Pancreas (tissue), 10 donors: ENCODE measurements at regions not wholly inside any gene's neighbourhood (a gene's known extent, or its start where the extent isn't known, plus 50 kb on each side); places are given as distances from the start of the nearest gene placed in this dataset.
A peak's percentile ranks its signal among the peaks of the same experiment; 100 is the strongest.

Experiments used
- ATAC-seq, 4 donors: fragments of 200-7000 bp; cut with Tn5 transposase; one replicate each; pipeline versions ENCODE4 v1.8.0 to v1.9.1; 2020; ENCODE audit warnings: mild to moderate bottlenecking in 4 of 4, moderate library complexity in 4 of 4
- DNase-seq, 6 donors: peaks; one replicate each; pipeline ENCODE4 v3.0.0-alpha.2; 2020
- FAIRE-seq: peaks from 2 replicates; lab custom pipeline; 2012; peaks lifted over from hg19 to GRCh38; lab: Jason Lieb, UNC
- H3K27ac ChIP-seq, 4 donors: fragments of 200-600 bp; sonication (generic); 1 replicate in 3 of 4; 2 replicates in 1 of 4; pipeline versions ENCODE4 v1.5.0 to v1.8.0; 2020
- H3K27me3 ChIP-seq, 4 donors: fragments of 200-600 bp; one replicate each; pipeline ENCODE4 v1.8.0; 2021
- H3K36me3 ChIP-seq, 3 donors: fragments of 200-600 bp; sonication (generic) in 1 of 3; one replicate each; pipeline versions ENCODE4 v1.5.0 to v1.8.0; 2020 to 2021
- H3K4me1 ChIP-seq, 3 donors: fragments of 200-600 bp; one replicate each; pipeline ENCODE4 v1.8.0; 2021
- H3K4me3 ChIP-seq, 4 donors: fragments of 200-600 bp; sonication (generic) in 2 of 4; one replicate each; pipeline versions ENCODE4 v1.5.0 to v1.8.0; 2020 to 2021
- H3K9me3 ChIP-seq, 4 donors: fragments of 200-600 bp; one replicate each; pipeline ENCODE4 v1.8.0; 2021
- WGBS, 2 donors: extraction: QIAGEN DNeasy Blood & Tissue Kit; methylation state at CpG; one replicate each; pipeline ENCODE4 v1.1.7; 2013; 5-methylcytosine and 5-hydroxymethylcytosine counted together
- intact Hi-C, 3 donors: fragments of 100-400 bp; cut with DNase I; formaldehyde crosslinking; loops; one replicate each; pipeline versions ENCODE4 v1.11.1 to v1.14.2; 2022
- TF ChIP-seq, protein P1 (sequence below), 4 donors: fragments of 200-600 bp; sonication (generic) in 3 of 4; IDR thresholded peaks; one replicate each; pipeline versions ENCODE4 v1.5.0 to v1.8.0; 2021; ENCODE audit warnings: antibody characterized with exemption in 4 of 4
- donor health status: healthy with polysubstance abuse.
- donor health status: DM: no; HTN: no; CAD: no; lungs with moderate emphysema.
- donor health status: DM: no; HTN: no; CAD: no.
- donor health status: control.
- donor health status: control.
- donor health status: Bipolar disorder and iron deficiency.
- donor health status: DM: yes; HTN: yes; CAD: no.
- donor health status: DM: no; HTN: no; CAD: no.
- donor health status: DM: no; HTN: no; CAD: no.
- donor health status: DM: yes; HTN: yes; CAD: no.

DNA sequence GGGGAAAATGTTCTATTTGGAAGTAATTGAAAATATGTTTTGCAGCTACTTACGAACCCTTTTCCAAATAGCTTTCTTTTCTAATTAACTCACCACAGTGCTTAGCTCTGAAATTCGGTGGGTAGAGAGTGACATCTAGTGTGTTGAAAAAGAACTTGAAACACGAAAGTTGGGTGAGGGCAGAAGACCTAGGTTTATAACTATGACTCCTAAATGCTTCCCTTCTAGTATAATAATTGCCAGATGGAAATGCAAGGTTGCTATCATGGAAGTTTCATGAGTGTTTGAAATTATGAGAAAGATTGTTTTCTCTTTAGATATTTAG is 77.3 kb upstream of the NOCT start:
- Histone ChIP-seq H3K4me1 (no peaks in the 10 kb centered on the region), H3K27ac (no peak overlapping the region), H3K36me3 (no peaks in the 10 kb centered on the region), H3K9me3 (no peaks in the 10 kb centered on the region), H3K27me3 (no peaks in the 10 kb centered on the region), H3K4me3 (no peak overlapping the region)
- ATAC-seq, result peak in 3 of 4 donors; percentile 77 to 83 (median 81)
- intact Hi-C loops, result no loop called here
- no peak for DNase-seq
- FAIRE-seq, result peak; percentile 80
- 4 to 5% methylated on average over 3 of the region's 3 CpGs for WGBS, 2 donors
- TF ChIP-seq, protein P1, sequence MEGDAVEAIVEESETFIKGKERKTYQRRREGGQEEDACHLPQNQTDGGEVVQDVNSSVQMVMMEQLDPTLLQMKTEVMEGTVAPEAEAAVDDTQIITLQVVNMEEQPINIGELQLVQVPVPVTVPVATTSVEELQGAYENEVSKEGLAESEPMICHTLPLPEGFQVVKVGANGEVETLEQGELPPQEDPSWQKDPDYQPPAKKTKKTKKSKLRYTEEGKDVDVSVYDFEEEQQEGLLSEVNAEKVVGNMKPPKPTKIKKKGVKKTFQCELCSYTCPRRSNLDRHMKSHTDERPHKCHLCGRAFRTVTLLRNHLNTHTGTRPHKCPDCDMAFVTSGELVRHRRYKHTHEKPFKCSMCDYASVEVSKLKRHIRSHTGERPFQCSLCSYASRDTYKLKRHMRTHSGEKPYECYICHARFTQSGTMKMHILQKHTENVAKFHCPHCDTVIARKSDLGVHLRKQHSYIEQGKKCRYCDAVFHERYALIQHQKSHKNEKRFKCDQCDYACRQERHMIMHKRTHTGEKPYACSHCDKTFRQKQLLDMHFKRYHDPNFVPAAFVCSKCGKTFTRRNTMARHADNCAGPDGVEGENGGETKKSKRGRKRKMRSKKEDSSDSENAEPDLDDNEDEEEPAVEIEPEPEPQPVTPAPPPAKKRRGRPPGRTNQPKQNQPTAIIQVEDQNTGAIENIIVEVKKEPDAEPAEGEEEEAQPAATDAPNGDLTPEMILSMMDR (IDR thresholded peaks at IDR 0.05), result peak in 2 of 4 donors; percentile 20 to 21

GRCh38 chr4:138935135-138935807 is 80.3 kb upstream of the NOCT start:
- Histone ChIP-seq H3K9me3 (no peaks in the 10 kb centered on the region), H3K4me1 (no peaks in the 10 kb centered on the region), H3K27ac (no peak overlapping the region), H3K4me3 (no peak overlapping the region), H3K27me3 (no peaks in the 10 kb centered on the region), H3K36me3 (no peaks in the 10 kb centered on the region)
- intact Hi-C loops, result no loop called here
- TF ChIP-seq, protein P1 (IDR thresholded peaks at IDR 0.05), result no peak
- no peak for ATAC-seq
- FAIRE-seq, result peak; percentile 56
- no peak for DNase-seq
- WGBS, 2 donors, result 50 to 54% methylated on average over 4 of the region's 4 CpGs

DNA sequence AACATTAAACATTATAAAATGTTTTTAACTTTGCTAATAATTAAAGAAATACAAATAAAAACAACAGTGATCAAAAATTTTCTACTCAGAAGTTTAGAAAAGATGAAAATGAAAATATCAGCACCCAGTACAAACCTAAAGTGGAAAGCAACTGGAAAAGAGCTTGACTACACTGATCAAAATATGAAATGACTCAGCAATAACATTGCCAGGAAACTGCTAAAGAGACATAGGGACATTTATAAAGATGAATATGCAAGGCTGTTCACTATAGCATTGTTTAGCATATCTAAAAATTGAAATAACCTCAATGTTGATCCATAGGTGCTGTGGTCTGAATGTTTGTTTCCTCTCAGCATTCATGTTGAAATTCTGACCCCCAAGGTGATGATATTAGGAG is 88.5 kb upstream of the NOCT start:
- H3K27ac ChIP-seq, result no peak overlapping the region
- no peaks in the 10 kb centered on the region for H3K36me3 ChIP-seq
- ATAC-seq, result no peak
- FAIRE-seq, result no peak
- no peak for DNase-seq
- TF ChIP-seq, protein P1 (IDR thresholded peaks at IDR 0.05), result no peak
- no peaks in the 10 kb centered on the region for H3K9me3 ChIP-seq
- H3K4me1 ChIP-seq, result no peaks in the 10 kb centered on the region
- intact Hi-C loops, result no loop called here
- no peaks in the 10 kb centered on the region for H3K27me3 ChIP-seq
- H3K4me3 ChIP-seq, result no peak overlapping the region

DNA sequence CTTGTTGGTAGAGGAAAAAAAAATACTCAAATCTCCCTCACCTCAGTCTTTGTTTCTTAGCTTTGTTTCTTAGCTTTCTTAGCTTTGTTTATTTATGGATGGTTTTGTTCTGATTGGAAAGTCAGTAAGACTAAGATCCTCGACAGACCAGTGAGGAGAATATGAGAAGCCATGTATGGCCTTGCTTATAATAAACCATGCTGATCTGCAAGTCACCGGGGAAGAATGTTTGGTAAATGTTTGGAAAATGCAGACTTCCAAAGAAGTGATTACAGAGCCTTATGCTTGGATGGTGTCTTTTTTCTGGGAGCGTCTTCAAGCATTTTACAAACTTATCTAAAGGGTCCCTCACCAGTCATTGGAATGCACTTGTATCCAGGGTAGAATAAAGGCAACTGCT is 90.1 kb upstream of the NOCT start:
- no peak for ATAC-seq
- H3K27me3 ChIP-seq, result no peaks in the 10 kb centered on the region
- intact Hi-C loops, result no loop called here
- H3K36me3 ChIP-seq, result no peaks in the 10 kb centered on the region
- TF ChIP-seq, protein P1 (IDR thresholded peaks at IDR 0.05), result no peak
- 82 to 84% methylated on average over 3 of the region's 3 CpGs for WGBS, 2 donors
- no peak for DNase-seq
- H3K4me3 ChIP-seq, result no peak overlapping the region
- no peaks in the 10 kb centered on the region for H3K4me1 ChIP-seq
- FAIRE-seq, result no peak
- no peaks in the 10 kb centered on the region for H3K9me3 ChIP-seq
- no peak overlapping the region for H3K27ac ChIP-seq

DNA sequence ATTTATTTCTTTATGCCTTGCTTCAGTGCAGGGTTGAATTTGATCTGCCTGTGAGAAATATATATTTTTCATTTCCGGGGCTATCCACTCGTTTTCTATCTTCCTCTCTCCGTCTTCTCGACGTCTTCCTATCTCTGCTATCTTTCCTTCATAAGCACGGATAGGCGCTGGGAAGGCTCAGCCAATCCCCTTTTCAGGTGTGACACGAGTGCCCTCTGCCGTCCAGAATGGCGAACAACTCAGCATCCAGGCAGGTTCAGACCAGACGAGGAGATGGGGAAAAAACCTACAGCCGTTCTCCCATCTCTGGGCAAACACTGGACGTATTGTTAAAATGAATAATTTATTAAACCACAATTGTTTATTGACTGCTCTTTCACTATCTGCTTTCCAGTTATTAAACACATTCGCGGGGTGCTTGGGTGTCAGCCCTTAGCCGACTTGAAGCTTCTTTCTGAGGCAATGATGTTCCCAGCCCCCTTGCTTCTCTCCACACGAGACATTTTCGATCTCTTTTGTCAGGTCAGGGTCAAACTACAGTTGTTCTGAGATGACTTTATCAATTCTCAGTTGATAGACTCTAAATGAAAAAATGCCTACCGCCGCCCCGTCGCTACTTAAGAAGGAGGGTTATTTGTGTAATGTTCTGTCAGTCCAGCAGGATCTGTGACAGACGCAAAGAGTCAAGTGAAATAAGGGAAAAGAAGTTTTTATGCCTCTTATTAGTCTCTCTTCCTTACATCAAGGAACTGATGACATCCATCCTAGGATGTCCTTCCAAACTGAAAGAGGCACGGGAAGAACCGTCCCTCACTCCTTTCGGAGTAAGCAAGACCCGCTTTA is 96.3 kb upstream of the NOCT start:
- Histone ChIP-seq H3K27ac (no peak overlapping the region), H3K27me3 (peaks cover 0 to 3% (median 0%) of the 10 kb centered on the region in 4 donors), H3K4me3 (no peak overlapping the region), H3K9me3 (no peaks in the 10 kb centered on the region), H3K36me3 (no peaks in the 10 kb centered on the region), H3K4me1 (no peaks in the 10 kb centered on the region)
- intact Hi-C loops, result no loop called here
- 21 to 22% methylated on average over 27 of the region's 27 CpGs for WGBS, 2 donors
- FAIRE-seq (peak; percentile 59), DNase-seq (peak; percentile 22 to 82 (median 74)), ATAC-seq (peak; percentile 88 to 99 (median 94))
- TF ChIP-seq, protein P1 (IDR thresholded peaks at IDR 0.05), result peak; percentile 13 to 60 (median 50)
